GM23338 (cell line): ENCODE measurements at regions not wholly inside any gene's neighbourhood (a gene's known extent, or its start where the extent isn't known, plus 50 kb on each side); places are given as distances from the start of the nearest gene placed in this dataset.

Experiments
- ATAC-seq: fragments of 200-7000 bp; cut with Tn5 transposase; 3 replicates; pipeline ENCODE4 v1.9.1; 2020
- DNase-seq: peaks from one replicate; pipeline ENCODE4 v3.0.0-alpha.2; 2015; ENCODE audit warnings: low spot score
- H2AFZ ChIP-seq: fragments of 200-600 bp; sonication (generic); 2 replicates; pipeline ENCODE4 v1.8.0; 2016; ENCODE audit warnings: antibody characterized with exemption, mild to moderate bottlenecking, moderate library complexity
- H3F3A ChIP-seq: fragments of 200-600 bp; sonication (generic); replicated peaks from 2 replicates; pipeline ENCODE4 v1.8.0; 2017; ENCODE audit warnings: antibody characterized with exemption, mixed run types, low read depth
- H3K27ac ChIP-seq: fragments of 200-600 bp; sonication (generic); 2 replicates; pipeline ENCODE4 v1.6.1; 2016; ENCODE audit warnings: low read depth
- H3K27me3 ChIP-seq: fragments of 200-600 bp; sonication (generic); 2 replicates; pipeline ENCODE4 v1.8.0; 2016; ENCODE audit warnings: mild to moderate bottlenecking, mixed run types, moderate library complexity; ENCODE audit not compliant: insufficient read depth
- H3K36me3 ChIP-seq: fragments of 200-600 bp; sonication (generic); 2 replicates; pipeline ENCODE4 v1.8.0; 2016; ENCODE audit warnings: mild to moderate bottlenecking; ENCODE audit not compliant: insufficient read depth
- H3K4me1 ChIP-seq: fragments of 200-600 bp; sonication (generic); 2 replicates; pipeline ENCODE4 v1.8.0; 2016; ENCODE audit warnings: mild to moderate bottlenecking, moderate library complexity; ENCODE audit not compliant: insufficient read depth
- H3K4me2 ChIP-seq: fragments of 200-600 bp; sonication (generic); 2 replicates; pipeline ENCODE4 v1.7.1; 2017; ENCODE audit warnings: mixed run types
- H3K4me3 ChIP-seq: fragments of 200-600 bp; sonication (generic); 2 replicates; pipeline ENCODE4 v1.6.1; 2016; ENCODE audit warnings: mixed run types
- H3K79me2 ChIP-seq: fragments of 200-600 bp; sonication (generic); replicated peaks from 2 replicates; pipeline ENCODE4 v1.8.0; 2017; ENCODE audit warnings: mild to moderate bottlenecking; ENCODE audit not compliant: insufficient read depth
- H3K9me2 ChIP-seq: fragments of 200-600 bp; sonication (generic); 2 replicates; pipeline ENCODE4 v1.8.0; 2017; ENCODE audit not compliant: insufficient read depth
- H4K20me1 ChIP-seq: fragments of 200-600 bp; sonication (generic); replicated peaks from 2 replicates; pipeline ENCODE4 v1.8.0; 2017; ENCODE audit warnings: mild to moderate bottlenecking; ENCODE audit not compliant: insufficient read depth
- H3K27ac Mint-ChIP-seq: 2 replicates; pipeline ENCODE4 v1.8.0; 2020; ENCODE audit warnings: inconsistent platforms, mild to moderate bottlenecking, moderate library complexity, mixed read lengths
- H3K27me3 Mint-ChIP-seq: 3 replicates; pipeline ENCODE4 v1.8.0; 2022; ENCODE audit warnings: low read depth, mild to moderate bottlenecking, moderate library complexity, mixed read lengths, inconsistent platforms; ENCODE audit not compliant: insufficient read depth, poor library complexity
- H3K36me3 Mint-ChIP-seq: 3 replicates; pipeline ENCODE4 v1.8.0; 2021; ENCODE audit warnings: low read depth, mild to moderate bottlenecking, inconsistent platforms, moderate library complexity, mixed read lengths
- H3K4me1 Mint-ChIP-seq: 3 replicates; pipeline ENCODE4 v1.8.0; 2020; ENCODE audit warnings: mild to moderate bottlenecking, inconsistent platforms, mixed read lengths
- H3K4me3 Mint-ChIP-seq: 3 replicates; pipeline ENCODE4 v1.8.0; 2021; ENCODE audit warnings: moderate library complexity, mild to moderate bottlenecking, inconsistent platforms, mixed read lengths
- H3K9me3 Mint-ChIP-seq: 3 replicates; pipeline ENCODE4 v1.8.0; 2020; ENCODE audit warnings: moderate library complexity, mild to moderate bottlenecking, inconsistent platforms, mixed read lengths
- EZH2phosphoT487 ChIP-seq: fragments of 200-600 bp; sonication (generic); IDR thresholded peaks from one replicate; pipeline ENCODE4 v1.8.1; 2018; ENCODE audit warnings: antibody characterized with exemption; ENCODE audit not compliant: unreplicated experiment
- NANOG ChIP-seq: IDR thresholded peaks from 2 replicates; pipeline ENCODE4 v1.6.1; 2016; ENCODE audit warnings: antibody characterized with exemption, borderline replicate concordance
- POLR2AphosphoS5 ChIP-seq: IDR thresholded peaks from 2 replicates; pipeline ENCODE4 v1.6.1; 2016; ENCODE audit warnings: antibody characterized with exemption, low read depth
- REST ChIP-seq: IDR thresholded peaks from one replicate; pipeline ENCODE4 v1.6.1; 2018; ENCODE audit warnings: antibody characterized with exemption; ENCODE audit not compliant: unreplicated experiment

GRCh38 chr6:37106982-37107491 is 62.9 kb upstream of the PIM1 start (continued):
- no peak for TF ChIP-seq REST

GRCh38 chr6:37109714-37110499 is 60.0 kb upstream of the PIM1 start:
- Histone ChIP-seq H3K4me2 (no peak overlapping the region), H4K20me1 (peaks cover 23% of the 10 kb centered on the region), H3F3A (peaks cover 43% of the 10 kb centered on the region), H3K27me3 (no peaks in the 10 kb centered on the region), H3K9me2 (no peaks in the 10 kb centered on the region), H3K27ac (peak overlapping the region; percentile 47; the same call in 1 of the 2 replicates), H3K36me3 (peaks cover 39% of the 10 kb centered on the region), H2AFZ (no peak overlapping the region), H3K4me1 (peaks cover 26% of the 10 kb centered on the region), H3K4me3 (no peak overlapping the region), H3K79me2 (peaks cover 9% of the 10 kb centered on the region)
- peaks cover 26% of the 10 kb centered on the region for H3K4me1 Mint-ChIP-seq
- no peak for ATAC-seq
- no peak for TF ChIP-seq EZH2phosphoT487
- TF ChIP-seq POLR2AphosphoS5: peak; percentile 48; the same call in 1 of the 2 replicates
- no peak overlapping the region for H3K4me3 Mint-ChIP-seq
- peaks cover 10% of the 10 kb centered on the region for H3K27me3 Mint-ChIP-seq
- H3K36me3 Mint-ChIP-seq: peaks cover 52% of the 10 kb centered on the region
- peak overlapping the region; percentile 80 for H3K27ac Mint-ChIP-seq
- no peak for DNase-seq
- H3K9me3 Mint-ChIP-seq: no peaks in the 10 kb centered on the region

- H3K79me2 ChIP-seq: peaks cover 15% of the 10 kb centered on the region
- peaks cover 44% of the 10 kb centered on the region for H3F3A ChIP-seq
- peaks cover 23% of the 10 kb centered on the region for H4K20me1 ChIP-seq
- H3K27ac Mint-ChIP-seq: no peak overlapping the region
- TF ChIP-seq NANOG (no peak), POLR2AphosphoS5 (peak; percentile 32; the same call in 1 of the 2 replicates)
- H3K4me2 ChIP-seq: no peak overlapping the region
- peaks cover 10% of the 10 kb centered on the region for H3K27me3 Mint-ChIP-seq
- peaks cover 60% of the 10 kb centered on the region for H3K36me3 Mint-ChIP-seq
- H3K9me2 ChIP-seq: no peaks in the 10 kb centered on the region
- ATAC-seq (no peak), DNase-seq (no peak)
- H3K4me1 Mint-ChIP-seq: peaks cover 18% of the 10 kb centered on the region
- no peaks in the 10 kb centered on the region for H3K9me3 Mint-ChIP-seq
- H2AFZ ChIP-seq: no peak overlapping the region
- no peak overlapping the region for H3K4me3 Mint-ChIP-seq
- no peak overlapping the region for H3K4me3 ChIP-seq
- H3K36me3 ChIP-seq: peaks cover 45% of the 10 kb centered on the region
- H3K27me3 ChIP-seq: no peaks in the 10 kb centered on the region
- peak overlapping the region; percentile 47 for H3K27ac ChIP-seq
- peaks cover 18% of the 10 kb centered on the region for H3K4me1 ChIP-seq
Measured at GRCh38 chr6:37110500-37111461, 59.2 kb upstream of the PIM1 start.
